Thyroid gland (tissue), 4 donors: ENCODE measurements at regions not wholly inside any gene's neighbourhood (a gene's known extent, or its start where the extent isn't known, plus 50 kb on each side); places are given as distances from the start of the nearest gene placed in this dataset.
"Not testable (repeated sequence)": the region's sequence is repeated elsewhere in the genome, so short reads cannot be mapped to it uniquely, and the experiment has no call there.

ENCODE experiments used
- DNase-seq, 2 donors: peaks; one replicate each; pipeline ENCODE4 v3.0.0-alpha.2; 2019
- H3K27ac ChIP-seq, 3 donors: fragments of 200-600 bp; sonication (generic); 1 replicate in 2 of 3; 2 replicates in 1 of 3; pipeline ENCODE4 v1.5.1; 2016 to 2019; ENCODE audit warnings: mild to moderate bottlenecking in 1 of 3, moderate library complexity in 1 of 3
- H3K27me3 ChIP-seq: fragments of 200-600 bp; sonication (generic); one replicate; pipeline ENCODE4 v1.5.1; 2019
- H3K36me3 ChIP-seq, 2 donors: fragments of 200-600 bp; sonication (generic); one replicate each; pipeline ENCODE4 v1.5.1; 2016 to 2019
- H3K4me1 ChIP-seq, 2 donors: fragments of 200-600 bp; sonication (generic); one replicate each; pipeline ENCODE4 v1.5.1; 2017 to 2019
- H3K4me3 ChIP-seq, 3 donors: fragments of 200-600 bp; sonication (generic); replicated peaks in 1 of 3; 1 replicate in 2 of 3; 2 replicates in 1 of 3; pipeline ENCODE4 v1.5.1; 2016; ENCODE audit warnings: mild to moderate bottlenecking in 1 of 3
- H3K9me3 ChIP-seq: fragments of 200-600 bp; sonication (generic); one replicate; pipeline ENCODE4 v1.5.1; 2017
- CTCF ChIP-seq, 6 experiments: fragments of 200-600 bp in 3 of 6; fragments of 450-650 bp in 3 of 6; sonication (generic) in 3 of 6; IDR thresholded peaks; one replicate each; pipeline ENCODE4 v1.5.1; 2016 to 2019; ENCODE audit warnings: antibody characterized with exemption in 6 of 6, mild to moderate bottlenecking in 2 of 6, inconsistent platforms in 1 of 6, moderate library complexity in 1 of 6
- POLR2A ChIP-seq, 2 donors: fragments of 450-650 bp; IDR thresholded peaks; one replicate each; pipeline ENCODE4 v1.6.1; 2017; ENCODE audit warnings: antibody characterized with exemption in 2 of 2, mild to moderate bottlenecking in 2 of 2, moderate library complexity in 1 of 2
- WGBS, 2 donors: methylation state at CpG; one replicate each; pipeline ENCODE4 v1.1.5; 2017; 5-methylcytosine and 5-hydroxymethylcytosine counted together
- intact Hi-C: fragments of 100-400 bp; cut with DNase I; formaldehyde crosslinking; loops from one replicate; pipeline ENCODE4 v1.15.1; 2023

DNA sequence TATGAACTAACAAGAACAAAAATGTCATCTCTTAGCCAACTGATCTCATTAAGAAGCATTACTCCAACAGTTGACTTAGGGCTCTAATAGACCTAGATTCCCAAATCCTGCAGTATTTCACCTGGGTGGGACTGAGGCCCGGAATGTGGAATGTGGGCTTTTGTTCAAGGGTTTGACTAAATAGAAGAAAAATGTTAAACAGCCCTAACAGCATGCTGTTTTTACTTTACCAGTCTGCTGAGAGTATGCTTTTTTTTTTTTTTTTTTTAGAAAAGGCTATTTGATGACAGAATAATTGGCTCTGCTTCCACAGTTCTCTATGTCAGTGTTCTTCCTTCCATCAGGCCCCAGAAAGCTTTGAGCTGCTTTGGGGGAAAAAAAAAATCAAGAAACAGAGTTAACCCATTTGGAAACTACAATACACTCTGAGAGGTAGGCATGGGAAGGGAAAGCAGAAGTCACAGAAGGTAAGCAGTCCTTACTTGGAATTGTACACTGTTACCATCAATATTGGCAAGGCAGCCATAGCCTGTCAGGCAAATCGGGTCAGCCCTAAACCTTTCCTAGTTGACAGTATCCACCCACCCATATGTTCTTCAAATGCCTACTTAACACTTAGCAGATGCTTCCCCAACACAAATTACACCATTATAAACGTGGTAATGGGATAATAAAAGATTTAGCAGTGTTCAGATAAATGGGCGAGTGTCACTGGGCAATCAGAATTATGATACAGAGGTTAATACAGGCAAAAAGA, 224.2 kb downstream of the CNTN3 start:
- no peaks in the 10 kb centered on the region for H3K9me3 ChIP-seq
- H3K36me3 ChIP-seq, result no peaks in the 10 kb centered on the region
- H3K27me3 ChIP-seq, result no peaks in the 10 kb centered on the region
- no peak for TF ChIP-seq CTCF (IDR thresholded peaks at IDR 0.05)
- no peak for TF ChIP-seq POLR2A (IDR thresholded peaks at IDR 0.05)
- H3K27ac ChIP-seq, result no peak overlapping the region
- H3K4me3 ChIP-seq, result no peak overlapping the region
- intact Hi-C loops, result no loop called here
- no peak for DNase-seq
- no peaks in the 10 kb centered on the region for H3K4me1 ChIP-seq
- 70 to 72% methylated on average over 4 of the region's 4 CpGs for WGBS, 2 donors

GRCh38 chr3:74387111-74387735, 227.2 kb downstream of the CNTN3 start:
- DNase-seq, result no peak
- WGBS, 2 donors, result 77 to 79% methylated on average over 2 of the region's 2 CpGs
- H3K9me3 ChIP-seq, result no peaks in the 10 kb centered on the region
- H3K4me3 ChIP-seq, result no peak overlapping the region
- no peaks in the 10 kb centered on the region for H3K36me3 ChIP-seq
- H3K27ac ChIP-seq, result no peak overlapping the region
- H3K27me3 ChIP-seq, result no peaks in the 10 kb centered on the region
- intact Hi-C loops, result no loop called here
- H3K4me1 ChIP-seq, result no peaks in the 10 kb centered on the region
- TF ChIP-seq CTCF (IDR thresholded peaks at IDR 0.05) (no peak), POLR2A (IDR thresholded peaks at IDR 0.05) (no peak)

DNA sequence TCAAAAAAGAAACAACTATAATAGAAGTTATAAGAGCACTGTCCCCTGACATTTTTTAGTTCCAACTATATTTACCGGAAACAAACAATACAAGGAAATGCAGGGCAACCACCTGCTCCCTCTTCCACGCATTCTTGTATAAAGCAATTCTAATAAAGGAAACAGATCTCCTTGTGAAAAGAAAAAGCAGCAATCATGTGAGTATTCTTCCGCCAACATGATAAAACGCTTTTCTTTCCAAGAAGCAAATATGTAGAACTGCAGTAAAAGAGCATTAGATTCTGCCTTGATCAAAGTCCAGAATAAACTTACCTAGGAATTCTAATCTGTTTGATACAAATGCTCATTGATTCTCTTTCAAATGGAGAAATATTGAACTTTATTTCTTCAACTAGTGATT, 230.3 kb downstream of the CNTN3 start:
- Histone ChIP-seq H3K36me3 (no peaks in the 10 kb centered on the region), H3K27ac (no peak overlapping the region), H3K4me3 (no peak overlapping the region), H3K9me3 (no peaks in the 10 kb centered on the region), H3K27me3 (no peaks in the 10 kb centered on the region), H3K4me1 (no peaks in the 10 kb centered on the region)
- 74 to 81% methylated on average over 4 of the region's 4 CpGs for WGBS, 2 donors
- TF ChIP-seq POLR2A (IDR thresholded peaks at IDR 0.05) (no peak), CTCF (IDR thresholded peaks at IDR 0.05) (no peak)
- intact Hi-C loops, result no loop called here
- DNase-seq, result no peak

DNA sequence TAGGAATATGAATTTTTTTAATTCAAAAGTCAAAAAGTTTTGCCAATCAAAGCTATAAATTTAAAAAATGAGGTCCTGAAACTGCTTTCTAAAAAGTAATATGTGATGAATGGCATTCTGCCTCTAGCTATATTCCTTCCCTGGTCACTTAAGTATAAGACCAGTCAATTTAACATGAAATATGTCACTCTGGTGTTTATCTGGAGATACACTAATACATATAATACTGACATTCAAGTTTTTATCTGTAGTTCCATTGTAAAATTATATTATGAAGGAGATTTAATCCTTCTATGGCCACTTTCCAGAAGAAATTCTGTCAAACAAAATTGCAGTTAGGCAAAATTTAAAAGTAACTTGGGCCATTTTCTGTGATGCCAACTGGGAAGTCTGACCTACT, 236.8 kb downstream of the CNTN3 start:
- Histone ChIP-seq H3K4me1 (no peaks in the 10 kb centered on the region), H3K4me3 (no peak overlapping the region), H3K27ac (no peak overlapping the region), H3K9me3 (no peaks in the 10 kb centered on the region), H3K36me3 (no peaks in the 10 kb centered on the region), H3K27me3 (no peaks in the 10 kb centered on the region)
- no peak for TF ChIP-seq POLR2A (IDR thresholded peaks at IDR 0.05)
- TF ChIP-seq CTCF (IDR thresholded peaks at IDR 0.05), result no peak
- no peak for DNase-seq
- intact Hi-C loops, result no loop called here

DNA sequence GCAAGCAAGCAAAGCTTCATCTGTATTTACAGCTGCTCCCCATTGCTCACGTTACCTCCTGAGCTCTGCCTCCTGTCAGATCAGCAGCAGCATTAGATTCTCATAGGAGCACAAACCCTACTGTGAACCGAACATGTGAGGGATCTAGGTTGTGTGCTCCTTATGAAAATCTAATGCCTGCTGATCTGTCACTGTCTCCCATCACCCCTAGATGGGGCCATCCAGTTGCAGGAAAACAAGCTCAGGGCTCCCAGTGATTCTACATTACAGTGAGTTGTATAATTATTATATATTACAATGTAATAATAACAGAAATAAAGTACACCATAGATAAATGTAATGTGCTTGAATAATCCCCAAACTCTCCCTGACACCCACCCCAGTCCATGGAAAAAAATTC, 238.1 kb downstream of the CNTN3 start:
- H3K27ac ChIP-seq, H3K27me3 ChIP-seq, H3K36me3 ChIP-seq, H3K4me3 ChIP-seq, H3K9me3 ChIP-seq, intact Hi-C loops, H3K4me1 ChIP-seq: not testable (repeated sequence)
- DNase-seq, result peak in 1 of 2 donors; percentile 2
- 90 to 100% methylated on average over 2 of the region's 2 CpGs for WGBS, 2 donors
- peak in 1 of 6 experiments; percentile 19 for TF ChIP-seq CTCF (IDR thresholded peaks at IDR 0.05)
